HCT116 (cell line): ENCODE measurements at regions not wholly inside any gene's neighbourhood (a gene's known extent, or its start where the extent isn't known, plus 50 kb on each side); places are given as distances from the start of the nearest gene placed in this dataset.

Experiments used
- ATAC-seq: fragments of 200-7000 bp; cut with Tn5 transposase; 2 replicates; pipeline ENCODE4 v1.9.1; 2020; ENCODE audit warnings: mild to moderate bottlenecking, moderate library complexity
- BruUV-seq: library from RNA; stranded (reverse); fragments of 400-500 nt; replicated peaks from 2 replicates; lab custom pipeline; 2021; lab: Mats Ljungman, UMichigan
- CTCF ChIA-PET: fragments of 300-600 bp; sonication (Branson Sonifier 250); formaldehyde crosslinking; loops from one replicate; lab custom pipeline; 2021; ENCODE audit warnings: antibody characterized with exemption; lab: Charles Lee
- POLR2A ChIA-PET: fragments of 300-600, 350-600 bp; sonication (Branson Sonifier 250); formaldehyde crosslinking; loops from one replicate; lab custom pipeline; 2021; ENCODE audit warnings: antibody characterized with exemption; lab: Charles Lee
- RAD21 ChIA-PET, 2 experiments: fragments of 300-600 bp; sonication (Branson Sonifier 250); formaldehyde crosslinking; loops; one replicate each; lab custom pipeline; 2023; ENCODE audit warnings: low total read pairs in 2 of 2; ENCODE audit not compliant: uncharacterized antibody in 2 of 2, unreplicated experiment in 2 of 2, low non-redundant PET in 1 of 2; lab: Charles Lee
- DNase-seq: peaks from one replicate; pipeline ENCODE4 v3.0.0-alpha.2; 2010; ENCODE audit warnings: low read depth, low spot score
- H2AFZ ChIP-seq: fragments of 200-600 bp; shearing (Covaris generic), sonication (generic); 2 replicates; pipeline ENCODE4 v1.6.1; 2017; ENCODE audit warnings: low read depth, mixed run types, mixed read lengths, antibody characterized with exemption, low read length; ENCODE audit not compliant: poor library complexity, severe bottlenecking
- H3K27ac ChIP-seq: 2 replicates; pipeline ENCODE4 v1.5.1; 2012; ENCODE audit warnings: low read depth, low read length
- H3K27me3 ChIP-seq: fragments of 200-600 bp; sonication (generic); 2 replicates; pipeline ENCODE4 v1.6.1; 2016; ENCODE audit warnings: mixed run types, low read length, mixed read lengths; ENCODE audit not compliant: insufficient read depth
- H3K36me3 ChIP-seq, 2 experiments: fragments of 200-500 bp in 1 of 2; fragments of 200-600 bp in 1 of 2; sonication (Bioruptor generic) in 1 of 2; sonication (generic) in 1 of 2; 2 replicates each; pipeline versions ENCODE4 v1.5.1 to v1.6.1; 2014 to 2016; ENCODE audit warnings: low read length in 2 of 2, inconsistent platforms in 1 of 2, mixed read lengths in 1 of 2, mixed run types in 1 of 2; ENCODE audit not compliant: insufficient read depth in 2 of 2, control insufficient read depth in 1 of 2
- H3K4me1 ChIP-seq, 2 experiments: fragments of 200-600 bp in 1 of 2; sonication (generic) in 1 of 2; 2 replicates each; pipeline versions ENCODE4 v1.5.1 to v1.6.1; 2012 to 2017; ENCODE audit warnings: low read length in 2 of 2, inconsistent platforms in 1 of 2, mild to moderate bottlenecking in 1 of 2, mixed read lengths in 1 of 2, mixed run types in 1 of 2, moderate library complexity in 1 of 2; ENCODE audit not compliant: insufficient read depth in 2 of 2, control insufficient read depth in 1 of 2
- H3K4me2 ChIP-seq: fragments of 200-600 bp; sonication (generic); 2 replicates; pipeline ENCODE4 v1.6.1; 2017; ENCODE audit warnings: mixed run types, low read length, mixed read lengths
- H3K4me3 ChIP-seq, 2 experiments: fragments of 200-600 bp in 1 of 2; sonication (generic) in 1 of 2; replicated peaks in 1 of 2; 2 replicates each; pipeline ENCODE4 v1.5.1; 2011 to 2016; ENCODE audit warnings: low read length in 2 of 2, control low read depth in 1 of 2, low read depth in 1 of 2, mild to moderate bottlenecking in 1 of 2, mixed read lengths in 1 of 2, mixed run types in 1 of 2
- H3K79me2 ChIP-seq: fragments of 200-600 bp; sonication (generic); 2 replicates; pipeline ENCODE4 v1.6.1; 2017; ENCODE audit warnings: mild to moderate bottlenecking, mixed run types, low read length, moderate library complexity, mixed read lengths; ENCODE audit not compliant: insufficient read depth
- H3K9ac ChIP-seq: fragments of 200-600 bp; sonication (generic); 2 replicates; pipeline ENCODE4 v1.6.1; 2016; ENCODE audit warnings: low read length, mixed read lengths
- H3K9me2 ChIP-seq: fragments of 200-600 bp; sonication (generic), shearing (Covaris generic); 2 replicates; pipeline ENCODE4 v1.6.1; 2017; ENCODE audit warnings: mixed run types, mild to moderate bottlenecking, moderate library complexity; ENCODE audit not compliant: insufficient read depth
- H3K9me3 ChIP-seq, 2 experiments: fragments of 200-500 bp in 1 of 2; fragments of 200-600 bp in 1 of 2; sonication (Bioruptor generic) in 1 of 2; sonication (generic) in 1 of 2; 2 replicates each; pipeline ENCODE4 v1.6.1; 2014 to 2017; ENCODE audit warnings: low read length in 2 of 2, mixed read lengths in 2 of 2, inconsistent platforms in 1 of 2, low read depth in 1 of 2, mild to moderate bottlenecking in 1 of 2, mixed run types in 1 of 2, moderate library complexity in 1 of 2; ENCODE audit not compliant: control insufficient read depth in 1 of 2, insufficient read depth in 1 of 2
- H4K20me1 ChIP-seq: fragments of 200-600 bp; sonication (generic), shearing (Covaris generic); 2 replicates; pipeline ENCODE4 v1.6.1; 2017; ENCODE audit warnings: mixed run types, mild to moderate bottlenecking, moderate library complexity; ENCODE audit not compliant: insufficient read depth
- ATF3 ChIP-seq: IDR thresholded peaks from 2 replicates; pipeline ENCODE4 v1.6.1; 2012
- CEBPB ChIP-seq: IDR thresholded peaks from 2 replicates; pipeline ENCODE4 v1.6.1; 2012; ENCODE audit warnings: low read depth
- CTCF ChIP-seq, 3 experiments: fragments of 200-600 bp in 1 of 3; sonication (generic) in 1 of 3; IDR thresholded peaks in 2 of 3; conservative IDR thresholded peaks in 1 of 3; 2 replicates each; pipeline ENCODE4 v1.5.1; 2012 to 2017; ENCODE audit warnings: low read depth in 2 of 3, low read length in 2 of 3, antibody characterized with exemption in 1 of 3, borderline replicate concordance in 1 of 3, control low read depth in 1 of 3, mild to moderate bottlenecking in 1 of 3, mixed read lengths in 1 of 3, mixed run types in 1 of 3, moderate library complexity in 1 of 3; ENCODE audit not compliant: insufficient read depth in 1 of 3
- ELF1 ChIP-seq: IDR thresholded peaks from 2 replicates; pipeline ENCODE4 v1.6.1; 2012; ENCODE audit warnings: low read depth, borderline replicate concordance
- EZH2phosphoT487 ChIP-seq: fragments of 200-600 bp; IDR thresholded peaks from 2 replicates; pipeline ENCODE4 v1.6.1; 2018; ENCODE audit warnings: antibody characterized with exemption, borderline replicate concordance
- SIN3A ChIP-seq: IDR thresholded peaks from 2 replicates; pipeline ENCODE4 v1.6.1; 2012; ENCODE audit warnings: low read depth
- SRF ChIP-seq: IDR thresholded peaks from 2 replicates; pipeline ENCODE4 v1.6.1; 2012; ENCODE audit warnings: low read depth
- ZFX ChIP-seq: fragments of 450-650 bp; IDR thresholded peaks from 2 replicates; pipeline ENCODE4 v1.6.1; 2017
- intact Hi-C: fragments of 100-400 bp; cut with micrococcal nuclease; formaldehyde crosslinking; loops from 2 replicates; pipeline ENCODE4 v1.10.0; 2022
- TF ChIP-seq, protein P1 (sequence below): IDR thresholded peaks from 2 replicates; pipeline ENCODE4 v1.6.1; 2011; ENCODE audit warnings: mild to moderate bottlenecking, low read length, moderate library complexity; ENCODE audit not compliant: insufficient replicate concordance; ENCODE audit errors: extremely low read depth

- Histone ChIP-seq H4K20me1 (no peaks in the 10 kb centered on the region), H3K27me3 (no peaks in the 10 kb centered on the region), H3K9ac (no peak overlapping the region), H2AFZ (no peak overlapping the region), H3K36me3 (no peaks in the 10 kb centered on the region), H3K4me2 (no peak overlapping the region), H3K4me3 (no peak overlapping the region), H3K9me3 (no peaks in the 10 kb centered on the region), H3K9me2 (no peaks in the 10 kb centered on the region), H3K4me1 (peaks cover 0 to 4% of the 10 kb centered on the region in 2 experiments; a peak in 1 of 4 replicates), H3K27ac (no peak overlapping the region), H3K79me2 (no peaks in the 10 kb centered on the region)
- intact Hi-C loops = no loop called here
- no peak for DNase-seq
- CTCF ChIA-PET = no interaction called here
- TF ChIP-seq EZH2phosphoT487 = no peak
- no peak for TF ChIP-seq ZFX
- TF ChIP-seq CEBPB = no peak
- no peak for TF ChIP-seq ELF1
- TF ChIP-seq SRF = no peak
- no peak for TF ChIP-seq CTCF (IDR thresholded peaks at IDR 0.05 in 2 of 3, conservative IDR thresholded peaks at IDR 0.05 in 1 of 3; ENCODE audit: borderline replicate concordance in 1 of 3, insufficient read depth in 1 of 3, low read depth in 2 of 3, low read length in 2 of 3)
- TF ChIP-seq SIN3A = no peak
- TF ChIP-seq ATF3 = no peak
- TF ChIP-seq, protein P1, sequence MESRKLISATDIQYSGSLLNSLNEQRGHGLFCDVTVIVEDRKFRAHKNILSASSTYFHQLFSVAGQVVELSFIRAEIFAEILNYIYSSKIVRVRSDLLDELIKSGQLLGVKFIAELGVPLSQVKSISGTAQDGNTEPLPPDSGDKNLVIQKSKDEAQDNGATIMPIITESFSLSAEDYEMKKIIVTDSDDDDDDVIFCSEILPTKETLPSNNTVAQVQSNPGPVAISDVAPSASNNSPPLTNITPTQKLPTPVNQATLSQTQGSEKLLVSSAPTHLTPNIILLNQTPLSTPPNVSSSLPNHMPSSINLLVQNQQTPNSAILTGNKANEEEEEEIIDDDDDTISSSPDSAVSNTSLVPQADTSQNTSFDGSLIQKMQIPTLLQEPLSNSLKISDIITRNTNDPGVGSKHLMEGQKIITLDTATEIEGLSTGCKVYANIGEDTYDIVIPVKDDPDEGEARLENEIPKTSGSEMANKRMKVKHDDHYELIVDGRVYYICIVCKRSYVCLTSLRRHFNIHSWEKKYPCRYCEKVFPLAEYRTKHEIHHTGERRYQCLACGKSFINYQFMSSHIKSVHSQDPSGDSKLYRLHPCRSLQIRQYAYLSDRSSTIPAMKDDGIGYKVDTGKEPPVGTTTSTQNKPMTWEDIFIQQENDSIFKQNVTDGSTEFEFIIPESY = no peak
- ATAC-seq = no peak
- RAD21 ChIA-PET = no interaction called here
- no TSS peak for BruUV-seq
- POLR2A ChIA-PET = no interaction called here
Measured at GRCh38 chr21:39093526-39093925, 89.7 kb downstream of the PSMG1 start.
